ENCODE measurements at regions not wholly inside any gene's neighbourhood (a gene's known extent, or its start where the extent isn't known, plus 50 kb on each side); places are given as distances from the start of the nearest gene placed in this dataset.

- Histone ChIP-seq H3K9me3 (no peaks in the 10 kb centered on the region), H3K4me1 (no peaks in the 10 kb centered on the region), H3K27me3 (no peaks in the 10 kb centered on the region), H3K27ac (no peak overlapping the region), H3K4me3 (no peak overlapping the region), H3K36me3 (no peaks in the 10 kb centered on the region)
- intact Hi-C loops (cut with DNase I) = no loop called here
- DNase-seq = no peak
- WGBS, 2 donors = 49 to 53% methylated on average over 2 of the region's 2 CpGs
- no peak for TF ChIP-seq POLR2A (IDR thresholded peaks at IDR 0.05)
- TF ChIP-seq CTCF (IDR thresholded peaks at IDR 0.05) = no peak
Measured at GRCh38 chr4:19309378-19309777, 942.3 kb upstream of the SLIT2 start.

- DNase-seq = no peak
- Histone ChIP-seq H3K9me3 (no peaks in the 10 kb centered on the region), H3K4me3 (no peak overlapping the region), H3K27ac (no peak overlapping the region), H3K4me1 (no peaks in the 10 kb centered on the region), H3K36me3 (no peaks in the 10 kb centered on the region), H3K27me3 (no peaks in the 10 kb centered on the region)
- intact Hi-C loops (cut with DNase I) = no loop called here
- WGBS, 2 donors = 34 to 45% methylated on average over 2 of the region's 2 CpGs
- TF ChIP-seq CTCF (IDR thresholded peaks at IDR 0.05) (no peak), POLR2A (IDR thresholded peaks at IDR 0.05) (no peak)
Measured at GRCh38 chr4:19304028-19304427, 947.7 kb upstream of the SLIT2 start.

- no peak for DNase-seq
- WGBS, 2 donors = 57 to 59% methylated on average over 4 of the region's 4 CpGs
- TF ChIP-seq POLR2A (IDR thresholded peaks at IDR 0.05) = no peak
- intact Hi-C loops (cut with DNase I) = no loop called here
- no peaks in the 10 kb centered on the region for H3K36me3 ChIP-seq
- H3K27me3 ChIP-seq = no peaks in the 10 kb centered on the region
- H3K27ac ChIP-seq = no peak overlapping the region
- no peaks in the 10 kb centered on the region for H3K4me1 ChIP-seq
- H3K9me3 ChIP-seq = no peaks in the 10 kb centered on the region
- H3K4me3 ChIP-seq = no peak overlapping the region
Measured at GRCh38 chr4:19301527-19301926, 950.2 kb upstream of the SLIT2 start.

GRCh38 chr4:19300213-19300612, 951.5 kb upstream of the SLIT2 start:
- intact Hi-C loops (cut with DNase I) = no loop called here
- TF ChIP-seq POLR2A (IDR thresholded peaks at IDR 0.05) = no peak
- TF ChIP-seq CTCF (IDR thresholded peaks at IDR 0.05) = no peak
- Histone ChIP-seq H3K4me3 (no peak overlapping the region), H3K27ac (no peak overlapping the region), H3K36me3 (no peaks in the 10 kb centered on the region), H3K9me3 (no peaks in the 10 kb centered on the region), H3K27me3 (no peaks in the 10 kb centered on the region), H3K4me1 (no peaks in the 10 kb centered on the region)
- no peak for DNase-seq
- WGBS, 2 donors = 83 to 90% methylated on average over 1 of the region's 1 CpG

GRCh38 chr4:19298998-19299397, 952.7 kb upstream of the SLIT2 start:
- no peaks in the 10 kb centered on the region for H3K4me1 ChIP-seq
- intact Hi-C loops (cut with DNase I) = no loop called here
- H3K9me3 ChIP-seq = peaks cover 0 to 9% (median 0%) of the 10 kb centered on the region in 3 donors
- 68 to 77% methylated on average over 3 of the region's 3 CpGs for WGBS, 2 donors
- H3K27me3 ChIP-seq = no peaks in the 10 kb centered on the region
- TF ChIP-seq CTCF (IDR thresholded peaks at IDR 0.05) = no peak
- TF ChIP-seq POLR2A (IDR thresholded peaks at IDR 0.05) = no peak
- H3K36me3 ChIP-seq = no peaks in the 10 kb centered on the region
- no peak overlapping the region for H3K4me3 ChIP-seq
- no peak overlapping the region for H3K27ac ChIP-seq
- DNase-seq = no peak

- Histone ChIP-seq H3K4me1 (no peaks in the 10 kb centered on the region), H3K27ac (no peak overlapping the region), H3K4me3 (no peak overlapping the region), H3K9me3 (peaks cover 0 to 28% (median 0%) of the 10 kb centered on the region in 3 donors), H3K27me3 (no peaks in the 10 kb centered on the region), H3K36me3 (no peaks in the 10 kb centered on the region)
- no peak for TF ChIP-seq CTCF (IDR thresholded peaks at IDR 0.05)
- TF ChIP-seq POLR2A (IDR thresholded peaks at IDR 0.05) = no peak
- DNase-seq = no peak
- 79 to 100% methylated on average over 1 of the region's 1 CpG for WGBS, 2 donors
- intact Hi-C loops (cut with DNase I) = no loop called here
Measured at GRCh38 chr4:19293781-19294180, 957.9 kb upstream of the SLIT2 start.

All from esophagus squamous epithelium (tissue), 5 donors.